HG03280 (cell line): ENCODE measurements at regions not wholly inside any gene's neighbourhood (a gene's known extent, or its start where the extent isn't known, plus 50 kb on each side); places are given as distances from the start of the nearest gene placed in this dataset.

Experiments used
- ATAC-seq: cut with Tn5 transposase; IDR thresholded peaks from one replicate; pipeline ENCODE4 v1.9.1; 2021; ENCODE audit warnings: mild to moderate bottlenecking, moderate library complexity; ENCODE audit not compliant: unreplicated experiment

DNA sequence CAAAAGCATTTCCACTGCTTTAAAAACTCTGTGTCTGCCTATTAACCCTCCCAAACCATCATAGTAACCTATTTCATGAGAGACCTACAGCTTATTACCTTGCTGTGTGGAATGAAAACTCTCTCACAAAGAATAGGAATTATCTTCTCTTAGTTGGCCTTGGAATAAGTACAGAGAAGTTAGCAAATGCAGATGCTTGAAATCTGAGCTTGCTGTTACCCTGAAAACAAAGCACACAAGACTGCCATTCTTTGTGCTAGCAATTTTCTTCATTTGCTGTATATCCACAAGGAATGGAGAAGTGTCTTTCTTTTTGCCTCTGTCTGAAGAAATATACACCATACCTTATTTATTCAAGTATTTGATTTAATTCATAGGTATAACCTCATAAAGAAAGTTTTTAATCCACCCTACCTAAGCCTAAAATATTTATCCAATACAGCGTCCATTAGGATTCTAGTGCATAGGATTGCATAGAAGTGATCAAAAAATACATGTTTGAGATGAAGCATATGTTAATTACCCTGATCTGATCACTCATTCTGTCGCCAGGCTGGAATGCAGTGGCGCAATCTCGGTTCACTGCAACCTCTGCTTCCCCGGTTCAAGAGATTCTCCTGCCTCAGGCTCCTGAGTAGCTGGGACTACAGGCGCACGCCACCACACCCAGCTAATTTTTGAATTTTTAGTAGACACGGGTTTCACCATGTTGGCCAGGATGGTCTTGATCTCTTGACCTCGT is 451.1 kb downstream of the LTN1 start:
- no peak for ATAC-seq

DNA sequence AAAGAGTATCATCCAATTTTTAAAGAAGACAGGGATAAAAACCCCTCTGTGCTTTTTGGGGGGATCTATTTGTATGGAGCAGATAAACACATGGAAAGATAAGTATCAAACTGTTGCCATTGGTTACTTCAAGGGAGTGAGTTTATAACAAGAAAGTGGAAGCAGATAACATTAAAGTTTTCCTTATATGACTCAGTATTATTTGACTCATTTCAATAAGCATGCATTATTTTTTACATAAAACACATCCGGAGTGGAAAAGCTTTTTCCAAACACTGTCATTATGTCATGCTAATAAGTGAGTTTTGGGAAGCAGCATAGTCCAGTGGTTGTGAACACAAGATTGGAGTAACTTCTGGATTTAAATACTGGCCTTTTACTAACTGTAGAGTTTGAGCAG is 452.2 kb downstream of the LTN1 start:
- no peak for ATAC-seq

DNA sequence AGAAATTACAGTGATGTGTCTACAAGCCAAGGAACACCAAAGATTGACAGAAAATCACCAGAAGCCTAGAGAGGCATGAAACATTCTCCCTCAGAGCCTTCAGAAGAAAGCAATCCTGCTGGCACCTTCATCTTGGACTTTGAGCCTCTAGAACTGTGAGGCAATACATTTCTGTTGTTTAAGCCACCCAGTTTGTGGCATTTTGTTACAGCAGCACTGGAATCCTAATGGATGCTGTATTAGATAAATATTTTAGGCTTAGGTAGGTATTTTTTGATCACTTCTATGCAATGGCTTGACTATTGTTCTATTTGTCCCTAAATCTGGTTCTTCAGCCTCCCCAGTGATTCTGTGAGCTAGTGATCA is 453.1 kb downstream of the LTN1 start:
- ATAC-seq, result no peak

DNA sequence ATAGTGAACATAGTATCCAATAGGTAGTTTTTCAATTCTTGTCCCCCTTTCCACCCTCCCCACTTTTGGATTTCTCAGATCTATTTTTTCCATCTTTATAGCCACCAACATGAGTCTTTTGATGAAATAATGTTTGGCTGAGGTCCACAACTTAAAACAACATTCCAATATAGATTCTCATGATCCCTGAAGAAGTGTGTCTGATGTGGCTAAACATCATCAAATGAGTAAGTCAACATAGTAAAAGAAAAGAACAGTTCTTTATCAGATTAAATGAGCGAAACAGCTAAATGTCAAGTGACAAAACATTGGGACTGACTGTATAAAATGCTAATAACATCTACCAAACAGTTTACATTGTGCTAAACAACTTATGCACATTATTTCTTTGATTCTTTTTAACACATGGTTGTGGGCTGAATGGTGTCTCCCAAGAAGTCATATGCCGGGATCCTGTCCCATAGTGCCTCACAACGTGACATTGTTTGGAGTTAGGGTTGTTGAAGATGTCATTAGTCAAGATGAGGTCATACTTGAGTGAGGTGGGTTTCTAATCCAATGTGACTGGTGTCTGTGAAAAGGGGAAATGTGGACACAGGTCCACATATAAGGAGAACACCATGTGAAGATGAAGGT is 453.6 kb downstream of the LTN1 start:
- no peak for ATAC-seq

DNA sequence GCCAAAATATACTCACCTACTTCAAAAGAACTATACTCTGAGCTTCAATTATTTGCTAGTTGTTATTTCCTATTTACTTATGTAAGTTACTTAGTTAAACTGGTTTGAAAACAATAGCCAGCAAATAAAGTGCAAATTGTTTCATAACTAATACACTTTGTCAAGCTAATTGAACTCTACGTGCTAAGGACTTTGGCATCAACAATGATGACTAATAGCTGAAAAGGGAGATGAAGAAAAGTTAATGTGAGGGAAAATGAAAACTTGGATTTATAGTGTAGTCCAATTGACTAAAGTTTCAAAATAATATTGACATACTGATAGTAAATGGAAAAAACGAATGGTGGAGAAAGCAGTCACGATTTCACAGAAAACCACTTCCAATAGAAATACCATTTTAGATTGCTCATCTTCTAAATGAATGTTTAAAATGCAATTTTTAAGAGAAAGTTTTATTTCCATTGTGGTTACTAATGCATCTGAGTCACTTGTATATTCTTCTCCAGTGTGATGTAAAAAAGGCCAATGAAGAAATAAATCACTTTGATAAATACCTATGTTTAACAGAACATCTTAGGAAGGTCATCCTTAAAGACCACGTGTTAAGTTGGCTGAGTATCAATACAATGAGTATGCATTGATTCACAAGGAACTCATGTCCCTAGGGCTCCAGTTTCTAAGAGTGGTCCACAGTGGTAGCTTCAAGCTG is 455.2 kb downstream of the LTN1 start:
- no peak for ATAC-seq

DNA sequence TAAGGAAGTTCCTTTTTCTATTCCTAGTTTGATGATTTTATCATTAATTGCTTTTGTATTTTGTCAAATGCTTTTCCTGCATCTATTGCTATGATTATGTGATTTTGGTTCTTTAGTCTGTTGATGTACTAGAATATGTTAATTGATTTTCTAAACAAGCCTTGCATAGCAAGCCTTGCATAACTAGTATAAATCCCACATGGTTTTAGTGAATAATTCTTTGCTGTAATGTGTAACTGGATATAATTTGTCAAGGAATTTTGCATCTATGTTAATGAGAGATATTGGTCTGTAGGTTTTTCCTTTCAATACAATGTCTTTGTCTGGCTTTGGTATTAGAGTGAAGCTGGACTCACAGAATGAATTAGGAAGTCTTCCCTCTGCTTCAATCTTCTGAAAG is 460.2 kb downstream of the LTN1 start:
- ATAC-seq, result no peak

DNA sequence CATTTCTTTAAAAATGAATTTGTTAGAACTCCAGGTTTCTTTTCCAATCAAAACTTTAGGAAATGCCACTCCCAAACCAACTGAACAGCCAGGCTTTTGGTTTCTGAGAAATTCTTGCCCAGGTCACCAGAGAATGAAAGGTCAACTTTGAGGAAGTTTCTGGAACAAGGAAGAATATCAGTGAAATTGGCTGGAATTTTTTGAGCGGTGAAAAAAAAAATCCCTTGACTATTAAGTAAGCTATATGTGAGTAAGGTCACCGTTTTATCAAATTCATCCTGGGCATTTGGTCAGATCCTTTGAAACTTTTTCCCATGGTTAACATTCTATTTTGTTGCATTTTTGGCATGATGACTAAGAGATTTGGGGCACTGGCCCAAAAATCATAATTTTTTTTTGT is 469.3 kb downstream of the LTN1 start:
- no peak for ATAC-seq

DNA sequence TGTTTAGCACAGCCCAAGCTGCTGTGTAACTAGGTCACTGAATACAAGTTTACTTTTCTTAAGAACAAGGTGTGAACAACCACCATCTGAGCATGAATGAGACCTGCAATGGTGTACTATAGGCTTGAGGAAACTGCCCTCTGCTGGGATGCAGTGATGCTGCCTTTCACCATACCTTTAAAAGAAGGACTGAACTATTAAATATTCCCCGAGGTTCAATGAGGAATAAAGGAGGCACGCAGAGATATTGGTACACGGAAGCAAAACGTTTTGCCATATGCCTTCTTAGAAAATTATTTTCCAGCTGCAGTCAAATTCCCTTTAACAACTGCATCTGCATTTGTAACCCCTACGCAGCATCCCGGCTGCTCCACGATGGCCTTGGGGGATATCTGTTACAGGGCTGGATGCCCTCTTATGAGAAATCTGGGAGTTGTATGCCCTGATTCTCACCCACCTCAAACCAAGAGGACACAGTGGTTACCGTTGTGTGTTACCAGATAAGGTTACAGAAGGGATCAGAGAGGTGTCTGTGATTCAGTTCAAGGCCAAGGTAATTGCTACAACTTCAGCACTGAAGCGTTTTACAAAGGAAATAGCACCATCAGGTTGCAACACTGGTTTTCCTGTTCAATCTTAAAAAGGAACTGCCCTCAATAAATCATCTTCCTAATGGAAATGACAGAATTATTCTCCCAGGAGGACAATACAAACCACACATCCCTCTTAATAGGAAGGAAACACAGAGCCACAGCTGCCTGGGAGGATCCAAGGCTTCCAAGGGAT is 470.5 kb downstream of the LTN1 start:
- ATAC-seq, result no peak

DNA sequence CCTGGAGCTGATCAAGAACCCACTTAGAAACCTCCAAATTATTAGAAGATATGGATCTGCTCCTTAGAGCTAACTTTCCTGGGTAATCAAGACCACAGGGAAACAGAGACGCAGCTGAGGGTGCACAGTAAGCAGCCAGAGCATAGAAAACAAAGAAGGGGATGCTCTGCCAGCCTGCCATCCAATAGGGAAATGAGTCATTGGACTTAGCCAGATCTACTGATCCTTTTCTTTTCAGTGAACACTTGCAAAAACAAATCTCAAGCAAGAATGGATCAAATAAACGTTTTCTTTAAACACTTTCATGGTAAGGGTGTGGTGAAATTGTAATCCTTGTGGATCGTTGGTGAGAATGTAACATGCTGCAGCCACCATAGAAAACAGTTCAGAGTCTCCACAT is 474.0 kb downstream of the LTN1 start:
- ATAC-seq, result no peak

DNA sequence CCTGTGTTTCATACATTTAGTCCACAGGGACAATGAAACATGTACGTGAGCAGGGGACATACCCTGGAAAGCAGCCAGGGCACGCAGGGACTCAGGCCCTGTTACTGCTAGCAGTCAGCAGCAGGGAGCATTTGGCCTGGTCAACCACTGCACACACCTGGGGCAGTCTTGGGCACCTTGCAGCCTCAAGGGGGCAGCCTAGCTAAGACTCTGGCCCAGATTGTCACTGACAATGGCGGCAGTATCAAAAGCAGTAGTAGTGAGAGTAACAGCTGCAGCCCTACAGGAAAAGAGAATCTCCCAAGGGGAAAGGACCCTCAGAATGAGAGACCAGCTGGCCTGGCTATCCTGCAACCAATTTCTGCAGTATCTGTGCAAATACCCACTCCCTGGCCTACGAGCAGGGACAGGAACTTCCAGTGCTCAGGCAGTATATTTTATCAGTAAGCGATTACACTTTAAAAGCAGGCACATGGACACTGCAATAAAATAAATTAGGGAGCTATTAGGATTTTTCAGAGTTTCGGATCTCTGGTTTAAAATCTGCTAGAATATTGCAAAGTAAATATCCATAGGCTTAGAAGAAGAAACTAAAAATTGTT is 475.6 kb downstream of the LTN1 start:
- ATAC-seq, result peak; percentile 100

DNA sequence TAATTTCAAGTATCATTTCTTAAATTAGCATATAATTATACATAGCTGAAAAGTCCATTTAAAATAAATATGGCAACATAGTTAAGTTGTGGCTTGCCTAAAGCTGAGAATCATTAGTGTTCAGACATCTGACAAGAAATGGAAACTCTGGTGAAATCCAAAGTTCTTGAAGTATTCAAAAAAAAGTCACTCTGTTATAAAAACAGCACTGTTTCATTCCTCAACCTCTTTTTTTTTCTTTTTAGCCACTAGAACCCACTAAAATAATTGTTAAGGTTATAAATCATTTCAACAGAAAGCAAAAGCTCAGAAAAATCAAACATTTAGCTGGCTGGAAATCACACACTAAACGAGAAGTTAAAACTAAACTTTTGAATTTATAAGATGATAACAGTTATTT is 476.7 kb downstream of the LTN1 start:
- ATAC-seq, result no peak

DNA sequence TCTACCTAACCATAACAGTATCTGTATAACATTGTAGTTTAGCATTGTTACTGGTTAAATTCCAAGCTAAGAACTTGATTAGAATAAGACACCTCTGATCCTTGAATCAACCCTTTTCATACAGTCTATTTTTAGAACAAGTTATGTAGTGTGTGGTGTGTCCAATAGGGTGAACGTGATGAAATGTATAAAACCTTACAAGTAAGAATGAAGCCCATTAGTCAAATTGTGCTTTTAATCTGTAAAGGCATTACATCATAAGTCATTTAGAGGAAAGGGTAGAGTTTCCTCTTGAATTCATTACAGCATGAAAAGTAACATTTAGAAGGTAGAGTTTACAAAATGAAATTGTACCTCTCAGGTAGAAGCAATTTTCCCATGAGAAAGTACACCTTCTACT is 479.2 kb downstream of the LTN1 start:
- no peak for ATAC-seq

DNA sequence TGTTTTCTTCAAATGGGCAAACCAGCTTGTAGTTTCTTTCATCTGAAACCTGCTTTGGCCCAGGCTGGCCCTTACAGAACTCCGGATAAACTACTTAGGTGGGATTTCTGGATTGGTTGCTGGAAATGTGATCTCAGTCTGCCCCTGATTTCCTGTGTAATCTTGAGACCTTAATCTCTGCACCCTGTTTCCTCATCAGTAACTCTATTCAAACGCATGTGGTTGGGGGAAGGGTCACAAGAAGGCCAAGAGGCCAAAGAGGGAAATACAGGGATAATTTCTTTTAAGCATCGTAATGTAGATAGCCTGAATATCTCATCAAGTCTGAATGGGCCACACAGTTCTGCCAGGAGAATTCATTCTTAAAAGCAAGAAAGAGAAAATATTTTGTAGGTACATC is 483.6 kb downstream of the LTN1 start:
- no peak for ATAC-seq

DNA sequence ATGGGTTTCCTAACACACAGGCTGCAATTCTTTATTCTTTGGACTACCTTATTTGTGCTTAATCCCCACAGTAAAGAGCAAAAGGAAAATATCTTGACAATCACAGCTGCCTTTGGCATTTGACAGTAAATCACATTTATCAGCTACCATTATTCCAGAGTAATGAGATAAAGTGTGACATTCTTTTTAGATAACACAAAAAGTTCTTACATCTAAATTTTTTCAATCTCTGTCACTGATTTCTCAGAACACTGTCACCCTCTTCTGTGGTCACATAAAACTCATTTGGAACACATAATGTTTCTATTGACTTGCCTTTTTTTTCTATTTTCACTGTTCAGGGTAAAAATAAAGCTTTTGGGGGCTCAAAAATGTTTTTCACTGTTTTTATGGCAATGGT is 484.6 kb downstream of the LTN1 start:
- ATAC-seq, result no peak

DNA sequence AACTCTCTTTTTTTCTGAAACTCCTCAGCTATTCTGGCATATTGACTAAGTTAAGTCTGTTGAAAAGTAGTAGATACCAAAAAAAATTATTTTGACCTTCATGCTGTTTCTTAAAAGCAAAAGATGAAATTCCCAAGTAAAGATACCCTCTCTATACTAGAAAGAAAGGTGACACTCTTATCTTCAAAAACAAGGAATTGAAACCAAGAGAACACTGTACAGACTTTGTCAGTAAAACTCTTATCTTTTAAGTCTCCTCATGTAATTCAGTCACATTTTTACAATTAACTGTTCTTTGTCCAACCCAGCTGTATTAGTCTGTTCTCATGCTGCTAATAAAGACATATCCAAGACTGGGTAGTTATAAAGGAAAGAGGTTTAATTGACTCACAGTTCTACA is 496.2 kb downstream of the LTN1 start:
- ATAC-seq, result no peak

DNA sequence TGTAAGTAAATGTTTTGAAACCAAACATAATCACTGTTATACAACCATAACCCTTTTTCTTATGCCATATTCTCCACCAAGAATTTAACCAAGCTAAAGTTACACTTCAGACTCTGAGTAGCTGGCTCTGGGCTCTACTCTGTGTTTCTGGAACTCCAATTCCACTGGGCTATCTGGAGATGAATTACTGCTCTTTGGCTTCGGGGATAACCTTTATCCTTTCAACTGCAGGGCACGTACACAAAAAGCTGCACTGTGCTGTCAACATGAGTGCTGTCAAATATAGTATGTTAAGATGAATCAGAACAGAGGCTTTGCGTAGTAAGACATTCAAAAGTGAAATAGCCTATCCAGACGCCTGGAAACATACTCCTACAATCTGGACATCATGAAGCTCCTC is 500.6 kb downstream of the LTN1 start:
- no peak for ATAC-seq

DNA sequence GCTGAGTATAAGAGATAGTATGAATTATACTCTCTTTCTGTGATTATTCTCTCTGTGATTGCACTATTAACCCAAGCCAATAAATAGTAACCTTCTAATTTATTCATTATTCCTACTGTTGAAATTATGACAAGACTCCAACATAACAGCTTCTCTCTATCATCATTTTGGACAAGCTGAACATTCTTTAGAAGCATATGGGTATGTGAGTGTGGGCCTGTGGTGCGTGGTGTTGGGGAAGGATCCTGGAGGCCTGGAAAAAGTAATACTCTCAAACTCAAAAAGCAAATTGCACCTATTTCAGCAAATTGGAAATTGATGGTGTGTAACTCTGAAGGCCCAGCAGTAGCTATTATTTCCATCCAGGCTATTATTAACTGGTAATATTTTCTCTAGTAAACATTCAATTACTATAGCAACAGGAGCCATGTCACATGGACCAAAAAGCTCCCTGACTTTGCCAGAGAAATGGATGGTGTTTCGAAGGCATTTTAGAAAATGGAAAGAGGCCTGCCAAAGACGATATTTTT is 502.8 kb downstream of the LTN1 start:
- no peak for ATAC-seq

DNA sequence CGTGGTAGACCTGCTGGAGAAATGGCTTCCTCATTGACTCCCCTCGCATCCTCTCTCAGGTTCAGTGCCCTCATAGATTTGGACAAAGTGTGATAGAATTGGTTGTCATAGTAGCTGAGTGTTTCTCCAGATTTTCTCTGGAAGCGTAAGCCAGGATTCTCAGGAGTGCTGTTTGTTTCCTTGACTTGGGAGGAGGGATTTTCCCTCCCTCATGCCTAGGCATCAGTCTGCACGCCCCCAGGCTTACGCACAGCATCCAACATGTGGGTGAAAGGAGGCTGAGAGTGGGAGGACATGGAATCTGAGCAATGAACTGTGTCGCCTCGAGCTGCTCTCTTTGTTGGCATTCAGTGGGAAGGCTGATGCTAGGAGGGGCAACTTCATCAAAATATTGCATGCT is 503.5 kb downstream of the LTN1 start:
- ATAC-seq, result no peak

DNA sequence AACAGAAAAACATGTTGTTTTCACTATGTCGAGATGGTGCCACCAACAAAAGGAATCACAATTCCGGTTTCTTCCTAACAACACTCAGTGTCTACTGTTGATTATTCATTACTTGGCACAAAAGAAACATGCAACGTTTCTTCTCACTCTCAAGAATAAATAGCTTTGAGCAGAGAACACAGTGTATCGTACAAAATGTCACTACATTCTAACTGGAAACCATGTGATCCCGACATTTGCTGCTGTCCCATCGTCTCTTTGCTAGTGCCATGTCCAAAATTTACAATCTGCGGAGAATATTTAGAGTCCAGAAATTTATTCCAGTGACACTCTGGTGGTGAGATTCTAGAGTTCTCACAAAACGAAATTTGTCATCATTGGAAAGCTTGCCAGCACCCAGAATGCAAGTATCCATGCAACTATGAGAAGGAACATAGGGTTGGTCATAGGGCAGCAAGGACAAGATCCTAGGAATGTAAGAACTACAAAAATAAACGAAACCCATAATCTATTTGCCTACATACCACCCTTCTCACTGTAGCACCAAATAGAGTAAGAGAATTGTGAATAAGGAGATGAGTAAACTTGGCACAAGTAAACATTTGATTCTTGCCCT is 505.1 kb downstream of the LTN1 start:
- ATAC-seq, result no peak

DNA sequence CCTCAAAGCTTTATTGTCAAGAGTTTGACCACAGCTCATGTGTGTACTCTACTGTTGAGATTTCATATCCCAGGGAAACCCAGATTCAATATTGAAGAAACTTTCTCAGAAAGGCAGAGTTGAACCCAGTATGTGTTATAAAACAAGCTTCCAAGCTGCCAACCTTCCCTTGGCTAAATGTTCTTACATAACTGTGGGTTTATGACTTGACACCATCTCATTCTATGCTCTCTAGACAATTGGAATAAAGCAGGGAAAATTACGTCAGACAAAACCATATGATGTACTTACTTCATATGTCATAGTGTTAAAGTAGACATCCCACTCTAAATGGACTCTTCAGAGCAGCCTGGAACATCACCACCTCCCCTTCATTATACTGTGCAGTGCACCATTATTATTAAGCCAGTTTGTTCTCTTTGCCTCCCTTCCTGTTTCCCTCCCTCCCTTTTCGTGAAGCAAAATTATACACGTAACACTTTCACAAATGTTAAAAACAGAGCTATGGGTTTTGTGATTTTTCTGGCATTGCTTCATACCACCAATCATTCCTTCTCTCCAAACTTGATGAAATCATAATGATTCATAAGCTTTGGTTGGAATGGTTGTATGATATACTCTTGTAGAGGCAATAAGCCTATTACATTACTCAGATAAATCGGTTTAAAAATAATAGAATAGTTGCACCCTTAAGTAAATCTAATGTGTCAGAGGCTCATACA is 507.2 kb downstream of the LTN1 start:
- ATAC-seq, result no peak
